MCF 10A (cell line): ENCODE measurements at regions not wholly inside any gene's neighbourhood (a gene's known extent, or its start where the extent isn't known, plus 50 kb on each side); places are given as distances from the start of the nearest gene placed in this dataset.
A peak's percentile ranks its signal among the peaks of the same experiment; 100 is the strongest.

Experiments
- BruUV-seq: library from RNA; stranded (reverse); fragments of 400-500 nt; replicated peaks from 2 replicates; lab custom pipeline; 2021; lab: Mats Ljungman, UMichigan
- CTCF ChIA-PET: fragments of 300-600 bp; sonication (Branson Sonifier 250); formaldehyde crosslinking; extraction: SDS; loops from one replicate; lab custom pipeline; 2021; ENCODE audit warnings: antibody characterized with exemption, inconsistent platforms; lab: Yijun Ruan, JAX
- POLR2A ChIA-PET: fragments of 300-600, 350-650 bp; sonication (Branson Sonifier 250); formaldehyde crosslinking; extraction: SDS; loops from one replicate; lab custom pipeline; 2020; ENCODE audit warnings: antibody characterized with exemption, inconsistent platforms; lab: Yijun Ruan, JAX
- DNase-seq: peaks from one replicate; pipeline ENCODE4 v3.0.0-alpha.2; 2018; ENCODE audit not compliant: unreplicated experiment
- H3K27ac Mint-ChIP-seq: one replicate; pipeline ENCODE4 v1.8.0; 2022; ENCODE audit warnings: mild to moderate bottlenecking, low read depth, mixed read lengths; ENCODE audit not compliant: unreplicated experiment
- H3K27me3 Mint-ChIP-seq: one replicate; pipeline ENCODE4 v1.8.0; 2022; ENCODE audit warnings: mixed read lengths; ENCODE audit not compliant: insufficient read depth, unreplicated experiment
- H3K36me3 Mint-ChIP-seq: one replicate; pipeline ENCODE4 v1.8.0; 2022; ENCODE audit warnings: mild to moderate bottlenecking, moderate library complexity, mixed read lengths; ENCODE audit not compliant: insufficient read depth, unreplicated experiment
- H3K4me1 Mint-ChIP-seq: one replicate; pipeline ENCODE4 v1.8.0; 2022; ENCODE audit warnings: mixed read lengths; ENCODE audit not compliant: insufficient read depth, unreplicated experiment
- H3K4me3 Mint-ChIP-seq: one replicate; pipeline ENCODE4 v1.8.0; 2022; ENCODE audit warnings: mild to moderate bottlenecking, moderate library complexity, mixed read lengths; ENCODE audit not compliant: unreplicated experiment
- H3K9me3 Mint-ChIP-seq: one replicate; pipeline ENCODE4 v1.8.0; 2022; ENCODE audit warnings: mixed read lengths; ENCODE audit not compliant: unreplicated experiment
- CTCF ChIP-seq: fragments of 200-600 bp; IDR thresholded peaks from one replicate; pipeline ENCODE4 v1.8.0; 2022; ENCODE audit warnings: antibody characterized with exemption, mild to moderate bottlenecking; ENCODE audit not compliant: unreplicated experiment
- intact Hi-C: fragments of 100-400 bp; cut with micrococcal nuclease; formaldehyde crosslinking; loops from 2 replicates; pipeline ENCODE4 v1.14.1; 2022

DNA sequence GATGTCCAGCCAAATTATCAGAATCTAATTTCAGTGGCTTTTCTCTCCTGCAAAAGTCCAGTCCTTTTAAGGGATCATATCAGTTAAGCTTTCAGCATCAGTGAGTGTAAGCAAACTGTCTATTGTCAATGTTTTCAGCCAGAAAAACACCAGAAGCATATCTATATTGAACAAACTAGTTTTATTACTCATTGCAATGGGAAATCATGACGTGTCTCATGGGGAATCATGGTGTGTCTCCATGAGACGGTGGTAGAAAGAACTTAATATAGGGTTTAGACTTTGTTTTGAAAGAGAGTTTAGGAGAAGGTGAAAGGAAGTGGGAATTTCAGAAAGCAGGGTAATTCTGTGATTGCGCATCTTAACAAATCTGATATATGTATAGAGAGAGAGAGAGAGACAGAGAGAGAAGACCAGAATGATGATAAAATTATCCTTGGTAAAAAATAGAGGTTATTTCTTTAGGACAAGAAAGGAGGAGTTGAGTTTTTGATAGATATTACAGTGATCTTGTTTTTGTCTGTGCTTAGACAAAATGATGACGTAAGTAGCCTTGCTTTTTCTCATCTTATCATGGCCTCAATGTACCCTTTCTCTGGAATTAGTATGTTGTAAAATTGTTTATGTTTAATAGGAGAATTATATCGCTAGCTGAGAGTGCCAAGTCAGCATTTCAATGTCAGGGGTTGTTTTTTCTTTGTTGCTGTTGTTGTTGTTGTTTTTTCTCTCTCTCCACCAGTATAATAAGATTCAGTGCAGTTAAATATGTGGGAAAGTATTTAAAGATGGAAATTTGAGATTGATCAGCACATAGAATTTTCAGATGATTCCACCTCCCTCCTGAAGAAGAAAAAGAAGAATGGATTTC lies 129.9 kb upstream of the OSTN start:
- BruUV-seq: no TSS peak
- DNase-seq: no peak
- Mint-ChIP-seq H3K27ac (no peak overlapping the region), H3K36me3 (no peaks in the 10 kb centered on the region), H3K4me1 (peaks cover 38% of the 10 kb centered on the region), H3K9me3 (no peaks in the 10 kb centered on the region), H3K27me3 (no peaks in the 10 kb centered on the region), H3K4me3 (no peak overlapping the region)
- intact Hi-C loops: no loop called here
- TF ChIP-seq CTCF: no peak
- POLR2A ChIA-PET: no interaction called here
- CTCF ChIA-PET: interaction anchor here (0.6 to 0.7 kb wide), 3 partner anchors 17 to 450 kb away, joined by 3 to 6 read pairs (median 4); no protein-coding TSS in a partner anchor

GRCh38 chr3:191066669-191067068 lies 132.4 kb upstream of the OSTN start:
- peaks cover 38% of the 10 kb centered on the region for H3K4me1 Mint-ChIP-seq
- no peaks in the 10 kb centered on the region for H3K27me3 Mint-ChIP-seq
- peak; percentile 61 for DNase-seq
- H3K9me3 Mint-ChIP-seq: peaks cover 4% of the 10 kb centered on the region
- intact Hi-C loops: no loop called here
- H3K4me3 Mint-ChIP-seq: no peak overlapping the region
- no TSS peak for BruUV-seq
- TF ChIP-seq CTCF: no peak
- ChIA-PET CTCF (interaction anchor here (1.6 kb wide), 1 partner anchor 16 kb away, joined by 7 read pairs; no protein-coding TSS in a partner anchor), POLR2A (interaction anchor here (0.8 kb wide), 1 partner anchor 263 kb away, joined by 3 read pairs; the partner anchor contains the start of gene UTS2B)
- peak overlapping the region; percentile 21 for H3K27ac Mint-ChIP-seq
- H3K36me3 Mint-ChIP-seq: no peaks in the 10 kb centered on the region

DNA sequence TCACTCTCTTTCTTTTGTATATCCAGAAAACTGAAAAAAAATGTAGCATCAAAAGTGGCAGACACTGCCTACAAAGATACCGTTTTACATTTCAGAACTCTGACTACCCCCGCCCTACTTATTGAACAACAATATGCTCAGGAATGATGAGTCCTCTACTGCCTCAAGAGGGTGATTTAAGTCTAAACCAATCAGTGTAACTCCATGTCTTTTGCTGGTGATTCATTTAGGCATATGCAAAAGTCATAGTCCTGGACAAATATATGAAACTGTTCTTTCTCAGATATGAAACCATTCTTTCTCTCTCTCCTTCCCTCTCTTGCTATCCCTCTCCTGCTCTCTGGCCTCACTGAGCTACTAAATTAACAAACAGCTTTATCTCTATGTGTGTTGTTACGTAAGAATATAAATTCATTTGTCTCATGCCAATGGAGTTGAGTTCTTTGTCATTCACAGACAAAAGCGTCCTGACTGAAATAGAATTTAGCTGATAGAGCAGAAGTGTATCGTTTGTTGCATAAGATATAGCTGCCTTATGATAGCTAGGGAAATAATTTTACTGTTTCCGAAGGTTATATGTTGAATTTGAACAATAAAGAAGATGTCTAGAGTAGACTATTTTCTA lies 133.7 kb upstream of the OSTN start:
- TSS peak; percentile 36 for BruUV-seq
- DNase-seq: peak; percentile 30
- peaks cover 4% of the 10 kb centered on the region for H3K9me3 Mint-ChIP-seq
- peak overlapping the region; percentile 21 for H3K27ac Mint-ChIP-seq
- no peaks in the 10 kb centered on the region for H3K36me3 Mint-ChIP-seq
- ChIA-PET POLR2A (interaction anchor here (0.7 to 1.1 kb wide), 2 partner anchors 11 to 29 kb away, joined by 3 to 9 read pairs; no protein-coding TSS in a partner anchor), CTCF (interaction anchor here (0.6 to 0.7 kb wide), 4 partner anchors 10 to 379 kb away, joined by 3 to 4 read pairs (median 4); no protein-coding TSS in a partner anchor)
- H3K27me3 Mint-ChIP-seq: no peaks in the 10 kb centered on the region
- H3K4me3 Mint-ChIP-seq: no peak overlapping the region
- TF ChIP-seq CTCF: no peak
- intact Hi-C loops: no loop called here
- peaks cover 25% of the 10 kb centered on the region for H3K4me1 Mint-ChIP-seq

DNA sequence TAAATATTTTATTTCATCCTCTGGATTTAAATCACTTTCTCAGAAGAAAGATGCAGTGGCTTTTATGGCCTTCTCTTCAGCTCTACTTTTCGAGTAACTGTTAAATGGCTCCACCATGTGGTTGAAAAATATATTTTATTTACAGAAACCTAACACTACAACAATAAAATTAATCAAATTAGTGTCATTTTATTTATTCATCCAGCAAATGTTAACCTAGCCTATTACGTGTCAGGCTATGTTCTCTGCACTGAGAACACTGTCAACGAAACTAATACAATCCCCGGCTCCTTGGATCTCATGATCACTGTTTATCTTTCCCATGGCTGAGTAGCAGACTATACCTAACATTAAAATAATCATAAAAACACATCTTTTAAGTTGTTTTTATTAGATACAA lies 148.0 kb upstream of the OSTN start:
- POLR2A ChIA-PET: interaction anchor here (0.5 to 1.9 kb wide), 8 partner anchors 167 to 351 kb away, joined by 3 to 12 read pairs (median 4); partner anchors contain the start of gene GMNC
- CTCF ChIA-PET: interaction anchor here (0.7 to 10.1 kb wide), 26 partner anchors 13 to 729 kb away, joined by 3 to 159 read pairs (median 4); no protein-coding TSS in a partner anchor
- intact Hi-C loops: loop anchor here (1.0 kb wide), 5 partner anchors 167 to 667 kb away; no protein-coding TSS in a partner anchor
- no peaks in the 10 kb centered on the region for H3K9me3 Mint-ChIP-seq
- BruUV-seq: no TSS peak
- no peak overlapping the region for H3K4me3 Mint-ChIP-seq
- peak; percentile 41 for DNase-seq
- no peaks in the 10 kb centered on the region for H3K4me1 Mint-ChIP-seq
- no peaks in the 10 kb centered on the region for H3K27me3 Mint-ChIP-seq
- peak; percentile 38 for TF ChIP-seq CTCF
- no peak overlapping the region for H3K27ac Mint-ChIP-seq
- H3K36me3 Mint-ChIP-seq: no peaks in the 10 kb centered on the region
